ENCODE measurements at regions not wholly inside any gene's neighbourhood (a gene's known extent, or its start where the extent isn't known, plus 50 kb on each side); places are given as distances from the start of the nearest gene placed in this dataset.

- no peak for ATAC-seq
- no peak for TF ChIP-seq TSHZ2 (CRISPR knock-in tag; IDR thresholded peaks at IDR 0.05)
- no peak for TF ChIP-seq ARNTL (CRISPR knock-in tag; IDR thresholded peaks at IDR 0.05; ENCODE audit: borderline replicate concordance, low read depth)
- TF ChIP-seq TOX (CRISPR knock-in tag; IDR thresholded peaks at IDR 0.05; ENCODE audit: borderline replicate concordance) = no peak
- TF ChIP-seq CSRNP3 (CRISPR knock-in tag; IDR thresholded peaks at IDR 0.05) = no peak
- no peak for TF ChIP-seq OSR1 (CRISPR knock-in tag; IDR thresholded peaks at IDR 0.05)
- no peak for TF ChIP-seq BACH2 (CRISPR knock-in tag; IDR thresholded peaks at IDR 0.05; ENCODE audit: borderline replicate concordance)
These were observed 970.4 kb downstream of the BRD1 start for GRCh38 chr22:48857202-48857805.

- TF ChIP-seq ZNF8 (CRISPR knock-in tag; IDR thresholded peaks at IDR 0.05) (no peak), CREB5 (CRISPR knock-in tag; IDR thresholded peaks at IDR 0.05; ENCODE audit: low read depth) (no peak), ISL1 (CRISPR knock-in tag; IDR thresholded peaks at IDR 0.05) (no peak), PATZ1 (CRISPR knock-in tag; IDR thresholded peaks at IDR 0.05; ENCODE audit: borderline replicate concordance) (no peak), OSR1 (CRISPR knock-in tag; IDR thresholded peaks at IDR 0.05) (no peak), ZNF565 (CRISPR knock-in tag; conservative IDR thresholded peaks at IDR 0.05; ENCODE audit: low read depth) (no peak)
- no peak for ATAC-seq
These were observed 971.4 kb downstream of the BRD1 start for GRCh38 chr22:48856308-48856615.

- ATAC-seq = no peak
- TF ChIP-seq RARB (CRISPR knock-in tag; IDR thresholded peaks at IDR 0.05) = no peak
- TF ChIP-seq ESRRG (CRISPR knock-in tag; IDR thresholded peaks at IDR 0.05) = no peak
- no peak for TF ChIP-seq ISL1 (CRISPR knock-in tag; IDR thresholded peaks at IDR 0.05)
- no peak for TF ChIP-seq ZNF565 (CRISPR knock-in tag; conservative IDR thresholded peaks at IDR 0.05; ENCODE audit: low read depth)
- no peak for TF ChIP-seq CSDC2 (CRISPR knock-in tag; IDR thresholded peaks at IDR 0.05)
- TF ChIP-seq ZFP3 (CRISPR knock-in tag; IDR thresholded peaks at IDR 0.05) = no peak
- no peak for TF ChIP-seq OSR1 (CRISPR knock-in tag; IDR thresholded peaks at IDR 0.05)
- no peak for TF ChIP-seq BACH2 (CRISPR knock-in tag; IDR thresholded peaks at IDR 0.05; ENCODE audit: borderline replicate concordance)
- TF ChIP-seq ARNTL (CRISPR knock-in tag; IDR thresholded peaks at IDR 0.05; ENCODE audit: borderline replicate concordance, low read depth) = no peak
- TF ChIP-seq TSHZ2 (CRISPR knock-in tag; IDR thresholded peaks at IDR 0.05) = no peak
- TF ChIP-seq GLIS3 (CRISPR knock-in tag; IDR thresholded peaks at IDR 0.05) = no peak
- TF ChIP-seq ZNF70 (CRISPR knock-in tag; IDR thresholded peaks at IDR 0.05) = no peak
- no peak for TF ChIP-seq PPARA (CRISPR knock-in tag; IDR thresholded peaks at IDR 0.05; ENCODE audit: borderline replicate concordance)
- no peak for TF ChIP-seq TCF4 (CRISPR knock-in tag; IDR thresholded peaks at IDR 0.05; ENCODE audit: borderline replicate concordance)
- TF ChIP-seq POU6F1 (CRISPR knock-in tag; IDR thresholded peaks at IDR 0.05; ENCODE audit: borderline replicate concordance, low read depth) = no peak
- no peak for TF ChIP-seq PATZ1 (CRISPR knock-in tag; IDR thresholded peaks at IDR 0.05; ENCODE audit: borderline replicate concordance)
These were observed 971.9 kb downstream of the BRD1 start for GRCh38 chr22:48855593-48856307.

All from SK-N-SH treated with all-trans-retinoic acid at 6 μM for 48 hours (cell line).